Anterior cingulate cortex (tissue), 58 donors: ENCODE measurements at regions not wholly inside any gene's neighbourhood (a gene's known extent, or its start where the extent isn't known, plus 50 kb on each side); places are given as distances from the start of the nearest gene placed in this dataset.
"Not testable (repeated sequence)": the region's sequence is repeated elsewhere in the genome, so short reads cannot be mapped to it uniquely, and the experiment has no call there.

Experiments
- DNase-seq, 58 donors: peaks; one replicate each; lab custom pipeline; 2025; lab: John Stamatoyannopoulos, UW

DNA sequence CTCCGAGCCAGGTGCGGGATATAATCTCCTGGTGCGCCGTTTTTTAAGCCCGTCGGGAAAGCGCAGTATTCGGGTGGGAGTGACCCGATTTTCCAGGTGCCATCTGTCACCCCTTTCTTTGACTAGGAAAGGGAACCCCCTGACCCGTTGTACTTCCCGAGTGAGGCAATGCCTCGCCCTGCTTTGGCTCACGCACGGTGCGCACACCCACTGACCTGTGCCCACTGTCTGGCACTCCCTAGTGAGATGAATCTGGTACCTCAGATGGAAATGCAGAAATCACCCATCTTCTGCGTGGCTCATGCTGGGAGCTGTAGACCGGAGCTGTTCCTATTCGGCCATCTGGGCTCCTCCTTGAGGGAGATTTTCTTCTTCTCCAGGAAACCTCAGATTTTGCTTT is 1135.1 kb upstream of the DIAPH2 start:
- not testable (repeated sequence) for DNase-seq

DNA sequence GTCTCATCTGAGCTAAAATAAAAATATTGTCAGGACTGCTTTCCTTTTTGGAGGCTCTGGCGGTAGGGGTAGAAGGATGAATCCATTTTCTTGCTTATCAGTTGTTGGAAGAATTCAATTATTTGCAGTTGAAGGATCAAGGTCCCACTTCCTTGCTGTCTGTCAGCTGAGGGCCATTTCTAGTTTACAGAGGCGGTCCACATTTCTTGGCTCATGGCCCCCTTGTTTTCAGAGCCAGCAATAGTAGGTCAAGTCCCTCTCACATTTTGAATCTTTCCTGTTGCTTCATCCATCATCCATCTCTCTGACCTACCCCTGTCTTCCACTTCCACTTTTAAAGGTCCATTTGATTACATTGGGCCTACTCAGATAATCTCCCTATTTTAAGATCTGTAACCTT is 1099.3 kb upstream of the DIAPH2 start:
- DNase-seq: no peak

DNA sequence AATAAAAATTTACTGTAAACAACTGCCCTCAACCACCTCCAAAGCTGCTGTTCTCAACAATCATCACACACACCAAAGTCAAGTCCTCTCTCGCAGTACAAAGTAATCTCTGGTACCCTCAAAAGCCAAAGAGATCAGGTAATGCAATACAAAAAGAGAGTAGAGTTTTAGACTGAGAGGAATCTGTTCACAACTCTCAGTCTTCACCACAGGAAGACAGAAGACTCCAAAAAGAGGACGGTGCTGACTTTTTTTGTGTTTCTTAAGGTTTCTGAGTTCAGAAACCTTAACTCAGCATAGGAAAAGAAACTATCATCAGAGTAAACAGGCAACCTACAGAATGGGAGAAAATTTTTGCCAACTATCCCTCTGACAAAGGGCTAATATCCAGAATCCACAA is 1072.3 kb upstream of the DIAPH2 start:
- DNase-seq: no peak

DNA sequence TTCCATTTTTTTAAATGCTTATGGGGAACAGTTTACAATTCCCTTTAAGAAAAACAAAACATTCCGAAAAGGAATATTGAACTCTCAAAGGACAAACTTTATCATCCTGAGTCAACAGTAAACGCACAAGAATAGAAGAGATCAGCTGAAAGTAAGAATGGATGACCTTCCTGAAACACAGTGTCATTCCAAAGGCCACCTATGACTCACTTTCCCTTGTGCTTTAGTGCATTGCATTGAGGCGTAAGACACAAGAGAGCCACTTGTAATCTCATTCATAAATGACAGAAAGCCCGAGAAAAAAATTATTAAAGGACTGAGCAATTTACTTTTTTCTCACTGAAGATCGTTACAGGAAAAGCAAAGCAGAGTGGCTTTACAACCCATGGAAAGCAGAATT is 1062.4 kb upstream of the DIAPH2 start:
- no peak for DNase-seq

DNA sequence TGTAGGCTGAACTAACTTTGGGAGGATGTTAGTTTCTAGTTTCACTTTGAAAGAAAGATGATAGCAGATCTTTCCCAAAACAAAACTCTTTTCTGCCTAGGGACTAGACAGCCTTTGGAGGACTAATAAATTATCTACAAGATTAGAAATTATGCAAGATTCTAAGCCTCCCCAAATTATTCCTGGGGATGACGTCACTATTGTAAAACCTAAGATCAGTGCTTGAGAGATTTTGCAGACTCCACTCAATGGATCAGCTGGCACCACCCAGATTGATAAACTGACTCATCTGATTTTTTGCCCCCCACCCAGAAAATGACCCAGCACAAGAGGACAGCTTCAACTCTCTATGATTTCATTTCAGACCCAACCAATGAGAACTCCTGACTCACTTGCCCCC is 1057.9 kb upstream of the DIAPH2 start:
- no peak for DNase-seq

DNA sequence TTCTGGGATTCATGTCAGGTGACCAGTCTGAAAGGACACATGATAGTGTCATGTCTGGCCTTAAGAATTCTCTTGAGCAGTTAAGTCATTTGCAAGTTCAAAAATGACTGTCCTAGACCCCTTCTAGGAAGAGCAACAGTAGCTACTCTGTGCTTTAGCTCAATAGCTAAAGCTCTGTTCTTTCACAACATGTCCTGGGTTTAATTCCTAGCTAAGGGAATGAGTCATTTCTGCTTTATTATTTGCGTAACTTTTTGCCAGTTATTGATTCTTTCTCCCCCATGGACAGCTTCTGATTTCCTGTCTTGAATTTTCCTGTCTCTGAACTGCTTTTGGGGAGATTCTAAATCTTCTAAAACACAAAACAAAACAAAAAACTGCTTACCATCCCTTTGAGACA is 1055.8 kb upstream of the DIAPH2 start:
- DNase-seq: no peak

DNA sequence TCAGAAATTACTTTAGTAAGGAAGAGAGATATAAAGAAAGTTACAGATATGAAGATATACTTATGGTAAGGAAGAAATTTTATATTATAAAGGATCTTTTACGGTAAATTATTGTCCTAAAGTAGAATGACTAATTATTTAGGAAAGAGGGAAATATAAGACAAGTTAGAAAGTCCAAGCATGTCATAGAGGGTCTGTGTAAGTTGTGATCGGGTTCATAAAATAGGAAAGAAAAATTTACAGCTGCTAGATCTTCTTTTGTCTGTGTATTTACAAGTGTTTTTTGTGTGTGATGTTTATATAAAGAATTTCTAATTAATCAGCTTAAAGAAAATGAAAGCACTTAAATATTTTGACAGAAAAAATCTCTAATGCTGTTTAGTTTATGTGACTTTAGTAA is 1054.9 kb upstream of the DIAPH2 start:
- no peak for DNase-seq

DNA sequence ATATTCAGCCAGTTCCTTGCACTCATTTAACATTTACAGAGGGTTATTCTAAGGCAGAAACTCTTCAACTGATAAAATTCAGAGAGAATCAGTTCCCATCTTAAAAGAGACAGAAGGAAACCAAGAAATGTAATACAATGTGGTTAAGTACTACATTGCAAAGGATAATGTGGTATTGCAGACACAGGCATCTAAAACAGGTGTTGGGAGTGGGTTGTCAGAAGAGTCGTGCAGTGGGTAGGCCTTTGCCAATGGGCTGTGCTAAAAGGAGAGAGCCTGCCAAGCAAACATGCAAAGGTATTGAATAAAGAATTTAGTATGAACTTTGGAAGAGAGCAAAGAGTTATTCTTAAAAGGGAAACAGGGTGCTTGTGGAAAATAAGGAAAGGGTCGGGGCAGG is 1044.4 kb upstream of the DIAPH2 start:
- no peak for DNase-seq

DNA sequence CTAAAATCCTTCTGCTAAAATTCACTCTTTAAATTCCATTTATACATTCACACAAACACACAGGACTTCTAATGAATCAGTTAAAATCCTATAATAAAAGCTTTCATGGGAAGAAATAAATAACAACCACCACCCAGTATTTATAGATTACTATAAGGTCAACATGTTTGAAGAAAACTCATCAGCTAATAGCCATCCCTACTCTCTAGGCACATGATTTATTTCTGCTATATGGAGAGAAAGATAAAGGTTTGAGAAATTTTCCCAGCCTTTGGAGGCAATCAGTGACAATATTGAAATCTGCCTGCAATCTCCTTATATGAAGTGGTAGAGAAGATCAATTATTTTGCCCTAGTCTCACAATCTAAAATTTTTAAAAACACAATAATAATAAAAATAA is 1038.9 kb upstream of the DIAPH2 start:
- DNase-seq: no peak

DNA sequence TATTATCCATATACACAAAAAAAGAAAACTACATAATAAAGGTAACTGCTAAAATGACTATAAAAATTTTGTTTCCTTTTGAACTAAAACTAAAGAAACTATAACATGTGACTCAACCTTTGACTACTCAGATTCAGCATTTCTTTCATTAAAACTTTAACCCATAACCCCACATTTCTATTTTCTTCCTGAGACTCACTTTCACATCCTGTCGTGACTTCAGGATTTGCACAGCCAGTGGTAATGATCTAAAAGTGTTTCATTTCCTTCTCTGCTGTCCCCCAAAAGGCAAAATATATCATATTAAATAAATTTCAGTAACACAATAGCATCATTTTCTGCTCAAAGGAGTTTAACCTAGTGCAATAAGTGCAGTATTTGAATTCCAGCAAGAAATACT is 1022.4 kb upstream of the DIAPH2 start:
- no peak for DNase-seq

DNA sequence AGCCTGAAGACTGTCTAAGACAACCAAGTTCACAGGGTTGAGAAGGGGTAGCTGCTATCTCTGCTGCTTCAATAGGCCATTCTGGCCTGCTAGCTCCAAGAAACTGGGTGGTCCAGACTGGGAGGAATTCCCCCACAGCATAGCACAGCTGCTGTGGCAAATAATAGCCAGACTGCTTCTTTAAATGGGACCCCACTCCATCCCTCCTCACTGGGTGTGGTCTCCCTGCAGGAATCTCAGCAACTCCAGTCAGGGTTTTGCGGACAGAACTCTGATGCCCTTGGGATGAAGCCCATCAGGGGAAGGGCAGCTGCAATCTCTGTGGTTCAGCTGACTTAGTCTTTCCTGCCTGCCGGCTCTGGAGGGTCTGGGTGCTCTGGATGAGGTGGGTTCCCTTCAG is 1018.6 kb upstream of the DIAPH2 start:
- no peak for DNase-seq

DNA sequence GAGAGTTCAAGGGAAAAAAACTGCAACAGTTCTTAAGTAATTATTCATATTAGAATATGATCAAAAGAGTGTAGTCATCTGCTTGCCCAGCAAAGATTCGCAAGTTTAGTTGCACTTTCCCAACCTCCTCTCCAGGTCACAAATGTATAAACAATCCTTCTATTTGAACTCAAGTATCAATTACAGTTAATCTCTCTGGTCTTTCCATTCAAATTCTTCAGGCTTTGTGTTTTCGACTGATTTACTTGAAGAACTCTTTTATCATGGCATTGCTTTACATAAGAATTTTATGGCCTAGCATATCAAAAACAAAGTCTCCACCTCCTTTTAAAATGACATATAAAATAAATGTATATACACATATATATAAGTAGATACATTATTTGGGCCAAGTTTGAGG is 1009.6 kb upstream of the DIAPH2 start:
- DNase-seq: no peak

DNA sequence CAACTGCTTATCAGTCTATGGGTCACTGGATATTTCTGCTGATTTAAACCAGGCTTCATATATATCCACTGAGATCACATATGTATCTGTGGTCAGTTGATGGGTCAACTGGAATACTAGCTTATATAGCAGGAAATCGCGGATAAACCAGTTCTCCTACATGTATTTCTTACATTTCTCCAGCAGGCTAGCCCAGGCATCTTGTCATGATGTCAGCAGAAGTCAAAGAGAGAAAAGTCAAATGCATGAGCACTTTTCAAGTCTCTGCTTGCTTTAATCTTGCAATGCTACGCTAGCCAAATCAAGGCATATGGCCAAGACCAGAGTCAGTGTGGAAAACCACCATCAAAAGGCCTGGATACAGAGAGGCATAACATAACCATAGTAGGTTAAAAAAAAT is 1008.8 kb upstream of the DIAPH2 start:
- DNase-seq: no peak

DNA sequence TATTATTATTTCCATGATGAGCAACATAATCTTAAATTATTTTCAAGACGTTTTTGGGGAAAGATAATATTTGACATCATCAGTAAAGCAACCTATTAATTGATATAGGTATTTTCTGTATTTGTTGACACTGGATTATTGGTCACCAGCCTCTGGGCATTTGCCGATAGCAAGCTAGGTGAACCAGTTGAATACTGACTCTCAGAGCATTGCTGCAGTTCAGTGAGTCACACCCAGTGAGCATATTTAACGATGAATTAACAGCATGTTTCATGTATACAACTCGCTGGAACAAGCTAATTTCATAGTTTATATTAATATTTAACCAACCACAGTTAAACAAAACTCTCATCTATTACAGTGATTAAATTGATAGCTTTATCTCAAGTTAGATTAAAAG is 1006.0 kb upstream of the DIAPH2 start:
- DNase-seq: no peak

DNA sequence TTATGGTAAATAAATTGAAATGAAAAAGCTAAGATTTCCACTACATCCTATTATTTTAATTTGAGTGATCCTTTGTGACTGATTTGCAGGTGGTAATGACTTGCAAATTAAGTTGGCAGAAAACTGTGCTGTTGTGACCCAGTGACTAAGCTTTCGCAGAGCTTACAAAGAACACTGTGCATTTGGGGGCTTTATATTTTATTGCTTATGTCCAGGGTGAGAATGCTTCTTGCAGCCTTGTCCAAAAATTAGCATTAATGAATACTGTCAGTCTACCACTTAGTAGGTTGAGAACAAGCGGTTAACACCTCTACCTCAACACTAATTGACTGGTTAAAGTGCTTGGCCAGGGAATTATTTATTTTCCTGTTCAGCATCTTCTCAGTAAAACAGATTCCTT is 991.3 kb upstream of the DIAPH2 start:
- DNase-seq: no peak

DNA sequence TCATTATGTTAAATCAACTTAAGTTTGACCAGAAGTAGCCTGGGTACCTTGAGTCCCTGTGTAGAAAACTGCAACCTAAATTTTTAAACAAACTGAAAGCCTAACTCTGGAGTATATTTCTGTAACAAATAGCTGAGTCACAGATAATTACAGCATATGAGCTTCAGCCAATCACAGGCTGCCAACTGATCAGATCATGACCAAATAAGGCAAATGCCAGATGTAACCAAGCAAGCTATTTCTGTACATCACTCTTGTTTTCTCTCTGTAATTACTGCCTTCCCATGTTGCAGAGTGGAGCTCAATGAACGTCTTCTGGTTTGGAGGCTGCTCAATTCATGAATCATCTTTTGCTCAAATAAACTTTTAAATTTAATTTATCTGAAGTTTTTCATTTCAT is 980.9 kb upstream of the DIAPH2 start:
- no peak for DNase-seq

DNA sequence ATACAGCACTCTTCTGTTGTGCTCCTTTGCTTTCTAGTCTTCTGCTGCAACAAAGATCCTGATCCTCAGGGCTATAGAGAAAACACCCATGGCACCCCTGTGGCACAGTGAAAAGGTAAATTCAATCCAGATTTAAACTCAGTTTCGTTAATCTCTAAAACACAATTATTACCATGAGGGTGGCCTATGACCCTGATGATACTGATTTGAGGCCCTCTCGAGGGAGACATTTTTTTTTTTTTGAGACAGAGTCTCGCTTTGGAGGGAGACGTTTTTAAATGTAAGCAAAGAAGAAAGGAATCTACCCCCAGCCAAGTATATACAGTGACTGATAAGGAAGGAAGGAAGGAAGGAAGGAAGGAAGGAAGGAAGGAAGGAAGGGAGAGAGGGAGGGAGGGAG is 967.8 kb upstream of the DIAPH2 start:
- DNase-seq: no peak

DNA sequence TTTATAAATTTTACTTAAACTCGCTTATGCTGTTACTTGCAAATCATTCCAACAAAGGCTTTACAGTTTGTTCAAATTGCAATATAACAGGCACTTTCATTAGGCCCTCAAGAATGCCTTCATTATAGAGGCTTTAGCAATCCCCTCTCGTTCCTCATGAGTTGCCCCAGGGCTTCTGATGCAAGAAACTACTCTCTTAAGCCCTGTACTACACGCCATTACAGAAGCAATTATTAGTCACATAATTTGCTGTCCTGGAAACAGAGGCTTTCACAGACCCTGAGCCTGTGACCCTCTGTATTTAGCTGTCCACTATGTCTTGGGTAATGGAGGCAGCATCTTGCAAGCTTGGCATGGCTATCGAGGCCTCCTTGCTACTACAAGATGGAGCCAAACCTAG is 965.9 kb upstream of the DIAPH2 start:
- DNase-seq: no peak

DNA sequence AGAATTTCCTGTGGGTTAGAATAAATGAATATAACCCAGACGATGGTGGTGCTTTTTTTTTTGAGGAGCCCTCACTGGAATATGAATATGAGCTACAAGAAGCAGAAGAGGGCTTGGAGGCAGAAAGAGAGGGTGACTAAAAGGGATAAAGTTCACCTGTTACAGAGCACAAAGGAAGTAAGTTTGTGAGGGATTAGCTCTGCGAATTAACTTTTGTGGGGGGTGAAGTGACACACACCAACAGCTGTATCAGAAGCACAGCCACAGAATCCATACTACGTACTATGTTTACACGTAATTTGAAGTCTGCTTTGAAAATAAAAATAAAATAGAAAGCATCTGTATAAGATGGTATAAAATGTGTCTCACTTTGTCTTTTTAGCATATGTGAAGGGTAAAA is 963.6 kb upstream of the DIAPH2 start:
- no peak for DNase-seq

DNA sequence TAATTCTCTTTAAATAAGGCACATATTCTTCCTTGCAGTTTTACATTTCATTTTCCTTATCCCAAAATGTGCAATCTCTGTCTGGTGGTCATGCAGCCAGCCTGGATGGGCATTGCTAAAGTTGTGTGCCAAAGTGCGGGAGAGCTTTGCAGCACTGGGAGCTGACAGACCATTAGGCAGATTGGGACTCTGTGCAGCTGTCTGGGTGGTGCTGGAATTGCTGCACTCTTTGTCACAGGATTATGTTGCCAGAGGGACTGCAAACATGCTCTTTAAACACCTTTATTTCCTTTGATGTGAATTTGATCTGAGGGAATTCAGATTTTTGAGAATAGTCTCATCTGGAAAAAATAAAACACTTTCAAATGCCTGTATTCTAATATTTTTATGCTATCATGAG is 956.2 kb upstream of the DIAPH2 start:
- no peak for DNase-seq

DNA sequence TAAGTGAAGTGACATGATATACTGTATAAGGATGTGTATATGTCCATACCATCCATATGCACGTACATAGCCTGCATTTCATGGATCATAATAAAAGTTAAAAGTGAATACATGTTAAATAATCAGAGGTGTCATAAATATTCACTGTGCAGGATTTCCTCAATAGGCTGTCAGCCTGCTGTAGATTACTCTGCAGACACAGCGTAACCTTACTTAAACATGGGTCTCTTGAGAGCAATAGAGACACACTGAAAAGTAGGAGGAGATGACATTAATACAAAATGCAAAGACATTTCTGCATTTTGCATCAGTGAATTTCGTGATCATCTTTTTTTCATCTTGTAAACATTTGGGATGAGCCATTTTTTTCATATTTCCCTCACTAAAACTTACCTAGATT is 955.2 kb upstream of the DIAPH2 start:
- DNase-seq: no peak

DNA sequence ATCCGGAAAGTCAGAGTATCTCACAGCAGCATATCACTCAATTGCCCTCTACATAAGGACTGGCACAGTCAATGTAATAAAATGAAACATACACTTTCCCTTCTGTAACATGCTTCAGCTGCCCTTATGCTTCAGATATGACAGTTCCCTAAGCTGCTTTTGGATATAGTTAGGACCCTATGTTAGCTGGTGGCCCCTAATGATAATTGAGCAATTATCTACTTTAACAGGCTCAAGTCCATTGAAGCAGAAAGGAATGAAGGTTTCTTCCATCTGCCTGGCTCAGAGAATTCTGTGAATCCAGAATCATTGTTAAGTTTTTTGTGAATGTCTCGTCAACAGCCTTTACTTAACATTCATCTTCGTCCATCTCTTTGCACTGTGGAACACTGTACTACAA is 951.2 kb upstream of the DIAPH2 start:
- DNase-seq: no peak

DNA sequence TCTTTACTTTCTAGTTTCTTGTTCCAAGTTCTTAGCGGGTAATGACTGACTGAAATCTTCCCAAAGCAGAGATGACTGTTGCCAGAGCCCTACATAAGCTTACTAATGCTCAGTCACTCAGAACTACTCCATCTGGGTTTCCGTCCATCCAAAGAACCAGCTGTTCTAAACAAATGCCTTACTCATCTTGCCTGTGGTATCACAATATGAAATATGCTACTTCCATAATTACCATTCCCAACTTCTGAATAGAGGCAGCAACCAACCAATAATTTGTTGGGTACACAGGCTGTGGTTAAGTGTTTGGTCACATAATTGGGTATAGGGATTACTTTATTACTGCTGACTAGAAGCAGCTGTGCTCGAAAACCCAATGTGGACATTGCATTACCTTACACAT is 930.2 kb upstream of the DIAPH2 start:
- no peak for DNase-seq

DNA sequence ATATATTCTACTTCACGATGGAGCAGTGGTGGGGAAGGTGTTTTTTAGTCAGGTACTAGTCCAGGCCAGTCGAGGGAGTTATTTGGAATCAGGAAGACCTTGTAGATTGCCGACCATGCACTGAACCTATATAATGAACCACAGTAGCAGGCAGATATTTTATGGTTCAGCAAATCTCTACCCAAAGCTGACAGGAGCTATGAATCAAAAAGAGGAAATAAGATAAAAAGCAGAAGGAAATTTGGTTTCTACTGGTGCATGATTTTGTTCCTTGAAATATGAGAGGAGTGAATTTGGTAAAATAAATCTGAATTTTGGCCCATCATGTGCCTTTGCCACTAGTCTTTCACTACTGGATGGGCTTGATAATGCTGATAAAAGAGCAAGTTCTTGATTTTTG is 924.3 kb upstream of the DIAPH2 start:
- no peak for DNase-seq
